H7 (cell line): ENCODE measurements at regions not wholly inside any gene's neighbourhood (a gene's known extent, or its start where the extent isn't known, plus 50 kb on each side); places are given as distances from the start of the nearest gene placed in this dataset.

Source experiments
- DNase-seq: peaks from one replicate; pipeline ENCODE4 v3.0.0; 2012
- H3K27me3 ChIP-seq: 2 replicates; pipeline ENCODE4 v1.6.0; 2011; ENCODE audit warnings: mild to moderate bottlenecking, low read length; ENCODE audit not compliant: control insufficient read depth, insufficient read depth
- H3K36me3 ChIP-seq: replicated peaks from 2 replicates; pipeline ENCODE4 v1.5.1; 2011; ENCODE audit warnings: low read length; ENCODE audit not compliant: control insufficient read depth, insufficient read depth
- H3K4me3 ChIP-seq: 2 replicates; pipeline ENCODE4 v1.5.1; 2011; ENCODE audit warnings: low read depth, mild to moderate bottlenecking, control low read depth, low read length, moderate library complexity; ENCODE audit not compliant: insufficient read depth

DNA sequence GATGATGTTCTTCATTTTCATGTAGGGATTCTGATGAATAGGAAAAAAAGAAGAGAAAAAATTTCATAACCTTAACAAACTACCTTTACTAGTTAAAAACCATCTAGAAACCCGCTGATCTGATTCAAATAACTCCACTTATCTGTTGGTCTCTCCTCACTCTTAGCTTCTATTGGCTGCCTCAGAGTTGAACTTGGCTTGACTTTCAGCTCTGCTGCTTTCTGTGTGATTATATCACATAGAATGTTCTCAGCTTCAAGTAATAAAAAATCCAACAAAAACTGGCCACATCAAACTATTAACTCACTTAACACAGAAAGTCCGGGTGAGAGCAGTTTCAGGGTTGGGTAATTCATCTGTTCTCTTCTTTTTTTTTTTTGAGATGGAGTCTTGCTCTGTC lies 126.8 kb upstream of the RASGRP1 start:
- no peak for DNase-seq
- no peak overlapping the region for H3K4me3 ChIP-seq
- peaks cover 1% of the 10 kb centered on the region; the same call in 1 of the 2 replicates for H3K27me3 ChIP-seq
- no peaks in the 10 kb centered on the region for H3K36me3 ChIP-seq

DNA sequence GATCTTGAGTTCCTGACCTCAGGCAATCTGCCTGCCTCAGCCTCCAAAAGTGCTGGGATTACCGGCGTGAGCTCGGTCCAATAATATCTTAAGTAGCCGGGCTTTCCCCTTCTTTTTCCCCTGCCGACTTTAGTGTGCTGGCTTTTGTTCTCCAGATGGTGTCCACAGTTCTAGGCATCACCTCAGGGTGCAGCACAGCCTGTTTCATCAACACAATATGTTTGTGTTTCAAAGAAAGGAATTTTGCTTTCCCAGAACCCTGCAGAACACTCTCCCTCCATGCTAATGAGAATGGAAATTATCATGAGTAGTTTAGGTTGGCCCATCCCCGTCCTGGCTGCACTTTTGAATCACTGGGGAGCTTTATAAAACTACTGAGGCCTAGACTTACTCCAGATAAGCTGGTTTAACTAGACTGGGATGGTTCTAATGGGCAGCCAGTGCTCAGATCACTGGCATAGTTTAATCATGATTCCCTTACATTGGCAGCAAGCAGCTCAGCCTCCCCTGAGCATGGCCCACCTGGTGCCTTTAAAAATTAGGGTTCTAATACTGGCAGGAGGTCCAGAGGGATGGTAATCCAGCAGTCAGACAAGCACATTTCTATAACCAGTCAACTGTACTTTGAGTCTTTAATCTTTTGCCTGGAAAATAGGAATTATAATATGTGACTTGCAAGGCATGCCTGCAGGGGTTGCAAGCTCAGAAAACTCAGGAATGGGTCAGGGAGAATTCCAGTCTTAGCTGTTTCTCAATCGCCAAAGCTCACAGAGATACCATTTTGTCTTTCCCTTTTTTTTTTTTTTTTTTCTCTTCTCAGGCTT lies 127.6 kb upstream of the RASGRP1 start:
- Histone ChIP-seq H3K27me3 (peaks cover 1% of the 10 kb centered on the region; the same call in 1 of the 2 replicates), H3K4me3 (no peak overlapping the region), H3K36me3 (no peaks in the 10 kb centered on the region)
- DNase-seq, result no peak

DNA sequence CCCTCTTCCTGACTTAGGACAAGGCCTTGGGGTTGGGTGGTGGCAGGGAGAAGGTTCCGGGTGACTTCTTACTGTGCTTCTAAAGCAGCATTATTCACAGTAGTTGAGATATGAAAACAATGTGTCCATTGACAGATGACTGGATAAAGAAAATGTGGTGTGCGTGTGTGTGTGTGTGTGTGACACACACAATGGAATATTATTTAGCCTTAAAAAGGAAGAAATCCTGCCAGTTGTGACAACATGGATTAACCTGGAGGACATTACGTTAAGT lies 128.1 kb upstream of the RASGRP1 start:
- DNase-seq, result no peak
- Histone ChIP-seq H3K4me3 (no peak overlapping the region), H3K36me3 (no peaks in the 10 kb centered on the region), H3K27me3 (peaks cover 1% of the 10 kb centered on the region; the same call in 1 of the 2 replicates)

DNA sequence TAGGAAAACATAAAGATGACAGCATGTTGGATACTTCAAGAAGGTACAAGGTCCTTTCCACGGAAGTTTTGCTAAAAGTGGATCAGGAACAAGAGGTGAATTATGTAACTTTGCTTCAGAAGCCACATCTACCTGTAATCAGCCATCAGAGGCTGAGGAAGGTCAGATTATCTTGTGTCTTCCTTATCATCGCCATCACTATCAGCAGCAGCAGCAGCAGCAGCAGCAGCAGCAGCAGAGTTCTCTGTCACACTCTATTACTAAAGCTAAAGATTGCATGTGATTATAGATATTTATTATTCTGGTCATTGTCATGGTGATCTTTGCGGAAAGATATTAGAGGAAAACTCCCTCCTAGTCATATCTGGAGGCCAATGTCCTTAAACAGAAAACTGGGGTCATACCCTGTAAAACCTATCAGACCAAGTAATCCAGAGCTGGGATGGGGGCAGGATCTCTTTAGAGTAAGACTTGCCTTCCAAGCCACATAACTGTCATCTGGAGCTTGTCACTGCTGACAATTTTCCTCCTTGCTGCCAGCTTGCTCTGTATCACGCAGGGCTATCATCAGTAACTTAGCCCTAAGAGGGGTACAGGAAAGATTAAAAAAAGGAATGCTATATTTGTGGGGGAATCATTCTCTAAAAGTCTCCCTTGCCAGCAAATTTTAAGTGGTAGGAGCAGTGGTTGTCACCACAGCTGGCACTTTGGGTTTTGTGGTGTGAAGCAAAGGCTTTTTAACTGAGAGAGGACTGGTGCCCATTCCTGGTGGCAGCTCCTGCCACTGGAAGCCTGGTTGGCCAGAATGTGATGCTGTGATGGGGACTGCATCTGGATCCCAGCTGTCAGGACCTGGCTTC lies 130.9 kb upstream of the RASGRP1 start:
- Histone ChIP-seq H3K36me3 (no peaks in the 10 kb centered on the region), H3K27me3 (peaks cover 1% of the 10 kb centered on the region; the same call in 1 of the 2 replicates), H3K4me3 (no peak overlapping the region)
- no peak for DNase-seq

DNA sequence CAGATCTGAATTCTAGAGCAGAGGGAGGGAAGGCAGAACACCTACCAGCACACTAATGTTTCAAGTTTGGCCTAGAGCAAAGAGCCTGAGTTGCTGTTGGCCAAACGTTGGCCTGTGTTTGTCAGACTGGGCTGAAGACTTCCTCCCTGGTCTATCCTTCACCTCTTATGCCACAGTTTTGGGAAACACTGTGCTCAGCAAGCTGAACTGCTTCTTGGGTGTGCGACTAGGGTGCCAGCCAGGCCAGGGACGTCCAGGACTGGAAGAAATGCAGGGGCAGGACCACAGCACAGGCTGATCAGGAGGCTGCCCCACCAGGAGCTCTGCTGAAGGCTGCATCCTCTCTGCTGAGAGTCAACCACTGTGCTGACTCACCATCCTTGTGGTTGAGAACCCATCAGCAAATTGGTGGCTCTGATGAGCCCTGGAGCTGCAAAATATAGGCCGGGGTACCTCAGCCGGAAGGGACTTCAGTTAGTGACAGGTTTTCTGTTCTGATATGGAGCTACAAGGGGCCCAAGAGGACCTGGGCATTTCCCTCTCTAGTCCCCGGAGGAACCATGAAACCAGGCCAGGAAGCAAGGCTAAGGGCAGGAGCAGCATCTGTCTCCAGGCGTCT lies 131.6 kb upstream of the RASGRP1 start:
- peaks cover 1% of the 10 kb centered on the region; the same call in 1 of the 2 replicates for H3K27me3 ChIP-seq
- no peaks in the 10 kb centered on the region for H3K36me3 ChIP-seq
- DNase-seq, result no peak

DNA sequence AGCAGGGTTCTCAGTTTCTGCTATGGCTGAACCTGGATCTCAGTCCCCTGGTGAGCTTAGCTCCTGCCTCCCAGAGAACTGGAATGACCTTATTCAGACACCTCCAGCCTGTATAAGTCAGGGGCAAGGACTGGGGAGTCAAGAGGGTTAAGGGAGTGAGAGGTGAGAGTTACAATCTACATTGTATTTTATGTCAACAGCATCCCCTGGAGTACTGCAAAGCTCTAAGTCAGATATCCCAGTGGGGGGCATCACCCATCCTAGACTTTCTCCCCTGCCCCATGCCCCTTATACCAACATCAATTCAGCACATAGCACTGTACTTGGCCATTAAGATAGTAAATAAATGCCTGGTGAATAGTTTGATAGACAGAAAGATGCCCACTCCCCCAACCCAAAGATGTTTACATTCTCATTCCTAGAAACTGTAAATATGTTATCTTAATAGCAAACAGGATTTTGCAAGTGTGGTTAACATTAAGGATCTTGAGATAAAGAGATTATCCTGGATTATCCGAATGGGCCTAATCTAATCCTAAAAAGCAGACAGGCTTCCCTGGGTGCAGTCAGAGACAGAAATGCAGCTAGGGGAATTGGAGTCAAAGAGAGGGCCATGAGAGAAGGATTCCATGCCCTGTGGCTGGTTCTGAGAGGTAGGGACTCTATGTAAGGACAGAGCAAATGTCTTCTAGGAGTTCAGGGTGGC lies 132.3 kb upstream of the RASGRP1 start:
- no peak for DNase-seq
- Histone ChIP-seq H3K27me3 (peaks cover 1% of the 10 kb centered on the region; the same call in 1 of the 2 replicates), H3K4me3 (no peak overlapping the region)

More for the DNA sequence above, 131.6 kb upstream of the RASGRP1 start:
- no peak overlapping the region for H3K4me3 ChIP-seq

DNA sequence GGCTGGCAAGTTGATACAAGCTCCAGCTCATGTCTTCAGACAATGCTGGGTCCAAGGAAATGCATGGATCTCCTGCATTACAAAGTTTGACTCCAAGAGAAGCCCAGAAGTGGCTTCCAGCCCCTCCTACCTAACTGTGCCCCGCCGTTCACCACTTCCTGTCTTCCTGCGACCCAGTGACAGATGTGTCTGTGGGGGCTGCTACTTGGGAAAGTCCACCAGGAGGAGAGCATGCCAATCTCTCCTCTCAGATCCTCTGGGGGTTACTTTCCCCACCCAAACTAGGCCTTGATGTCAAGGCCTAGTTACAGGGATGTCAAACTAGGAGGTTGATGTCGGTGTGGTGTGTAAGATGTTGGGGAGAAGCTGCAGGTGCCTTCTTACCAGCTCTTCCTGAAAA lies 133.6 kb upstream of the RASGRP1 start:
- DNase-seq, result no peak
- H3K27me3 ChIP-seq, result peaks cover 1% of the 10 kb centered on the region; the same call in 1 of the 2 replicates
- H3K4me3 ChIP-seq, result no peak overlapping the region

More for the DNA sequence above, 132.3 kb upstream of the RASGRP1 start:
- no peaks in the 10 kb centered on the region for H3K36me3 ChIP-seq

DNA sequence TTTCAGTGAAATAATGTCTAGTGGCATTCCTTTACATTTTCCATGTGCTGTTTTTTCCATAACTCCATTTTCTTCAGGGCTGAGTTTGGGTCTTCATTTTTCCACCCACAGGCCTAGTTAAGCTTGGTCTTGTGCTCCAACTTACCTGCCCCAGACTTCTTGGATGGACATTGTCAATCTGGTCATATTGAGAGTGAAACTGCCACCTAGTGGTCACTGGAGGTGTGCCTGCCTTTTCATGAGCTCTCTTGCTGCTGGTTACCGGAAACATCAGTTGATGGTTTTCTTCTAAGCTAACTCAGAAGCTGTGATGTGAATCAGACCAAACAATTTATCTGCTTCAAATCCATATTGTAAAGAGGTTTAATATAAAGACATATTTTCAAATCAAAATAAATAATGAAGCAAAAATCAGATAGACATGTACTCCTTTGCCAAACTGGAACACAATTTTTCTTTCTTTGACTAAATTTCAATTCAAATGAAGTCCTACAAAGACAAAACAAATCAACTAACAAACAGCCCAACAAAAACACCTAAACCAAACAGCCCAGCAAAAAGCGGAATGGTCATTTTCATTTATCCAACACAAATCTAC lies 135.1 kb upstream of the RASGRP1 start:
- DNase-seq, result peak; percentile 42
- Histone ChIP-seq H3K4me3 (no peak overlapping the region), H3K36me3 (no peaks in the 10 kb centered on the region), H3K27me3 (peaks cover 1% of the 10 kb centered on the region; the same call in 1 of the 2 replicates)

More for the DNA sequence above, 133.6 kb upstream of the RASGRP1 start:
- no peaks in the 10 kb centered on the region for H3K36me3 ChIP-seq

DNA sequence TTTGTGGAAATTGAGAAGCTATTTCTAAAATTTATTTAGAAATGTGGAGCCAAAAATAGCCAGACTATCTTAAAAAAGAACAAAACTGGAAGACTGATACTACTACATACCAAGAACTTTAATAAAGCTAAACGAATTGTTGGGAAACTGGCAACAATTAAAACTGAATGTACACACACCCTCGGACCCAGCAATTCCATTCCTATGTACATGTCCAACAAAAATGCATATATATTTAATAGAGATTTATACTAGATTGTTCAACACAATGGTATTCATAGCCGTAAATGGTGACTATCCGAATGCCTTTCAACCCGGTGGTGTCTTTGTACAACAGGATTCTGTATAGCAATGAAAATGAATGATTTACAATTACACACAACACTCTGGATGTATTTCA lies 136.5 kb upstream of the RASGRP1 start:
- no peaks in the 10 kb centered on the region for H3K36me3 ChIP-seq
- no peak for DNase-seq
- H3K4me3 ChIP-seq, result no peak overlapping the region
- no peaks in the 10 kb centered on the region; the same call in 1 of the 2 replicates for H3K27me3 ChIP-seq

DNA sequence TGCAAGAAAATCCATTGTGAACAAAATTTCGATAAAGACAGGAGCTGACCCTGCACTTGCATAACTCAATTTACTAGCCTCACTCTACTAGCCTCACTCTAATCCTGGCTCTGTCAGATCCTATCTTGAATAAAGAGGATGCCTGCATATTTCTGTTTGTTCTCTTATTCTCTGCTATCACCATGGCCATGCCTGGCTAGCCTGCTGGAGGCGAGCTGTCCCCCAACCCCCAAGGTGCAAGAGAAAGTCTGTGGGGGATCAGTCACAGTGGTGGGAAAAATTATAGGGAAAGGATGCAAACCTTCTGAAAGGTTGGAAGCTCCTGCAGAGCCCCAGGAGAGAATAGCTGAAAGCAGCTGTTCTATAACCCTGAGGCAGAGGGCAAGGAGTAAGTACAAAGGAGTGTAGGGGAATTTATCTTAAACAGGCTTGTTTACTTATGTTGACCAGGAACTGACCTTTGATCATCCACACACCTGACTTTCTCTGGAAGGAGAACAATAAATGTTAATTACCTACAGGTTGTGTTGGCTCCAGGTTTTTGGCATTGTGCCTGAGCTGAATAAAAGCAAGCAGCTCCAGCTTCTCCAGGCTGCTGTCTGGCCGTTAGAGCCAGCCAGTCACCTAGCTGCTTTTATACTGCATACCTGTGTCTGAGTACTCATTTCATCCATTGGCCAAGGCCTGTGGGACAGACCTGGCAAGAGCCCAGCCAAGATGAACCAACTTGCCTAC lies 137.7 kb upstream of the RASGRP1 start:
- Histone ChIP-seq H3K27me3 (no peaks in the 10 kb centered on the region; the same call in 1 of the 2 replicates), H3K36me3 (no peaks in the 10 kb centered on the region), H3K4me3 (no peak overlapping the region)
- DNase-seq, result no peak

DNA sequence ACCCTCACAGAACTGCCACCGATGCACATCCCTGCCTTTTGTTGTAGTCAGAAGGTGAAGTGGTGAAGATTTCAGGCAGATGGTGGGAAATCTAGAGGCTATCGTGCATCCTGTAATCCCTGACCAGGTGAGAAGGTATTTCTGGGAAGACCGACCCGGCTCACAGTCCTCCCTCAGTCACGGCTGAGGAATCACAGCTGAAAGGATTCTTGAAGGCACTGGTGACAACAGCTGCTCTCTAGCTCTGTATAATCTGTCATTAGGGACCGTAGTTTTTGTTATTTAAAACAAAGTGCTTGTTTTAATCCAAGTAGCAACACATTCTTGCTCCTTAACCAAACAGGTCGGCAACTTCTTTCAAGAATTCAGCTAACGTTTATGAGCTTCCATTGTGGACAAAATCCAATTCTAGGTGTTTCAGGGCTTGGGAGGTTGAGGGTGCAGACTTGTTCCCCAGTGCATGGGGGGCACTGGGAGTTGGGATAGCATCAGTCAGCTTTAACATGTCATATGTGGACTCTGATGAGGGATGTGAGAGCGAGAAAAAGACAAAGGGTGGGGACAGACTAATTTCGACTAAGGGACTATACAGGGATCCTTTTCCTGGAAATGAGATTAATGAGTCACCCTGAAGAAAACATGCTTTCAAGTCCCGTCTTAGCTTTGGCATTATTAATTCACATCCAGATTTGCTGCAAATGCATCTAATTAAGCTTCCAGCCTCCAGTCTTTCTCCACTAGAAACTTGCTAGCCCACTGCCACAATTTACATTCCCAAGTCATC lies 141.0 kb upstream of the RASGRP1 start:
- no peaks in the 10 kb centered on the region; the same call in 1 of the 2 replicates for H3K27me3 ChIP-seq
- DNase-seq, result no peak

DNA sequence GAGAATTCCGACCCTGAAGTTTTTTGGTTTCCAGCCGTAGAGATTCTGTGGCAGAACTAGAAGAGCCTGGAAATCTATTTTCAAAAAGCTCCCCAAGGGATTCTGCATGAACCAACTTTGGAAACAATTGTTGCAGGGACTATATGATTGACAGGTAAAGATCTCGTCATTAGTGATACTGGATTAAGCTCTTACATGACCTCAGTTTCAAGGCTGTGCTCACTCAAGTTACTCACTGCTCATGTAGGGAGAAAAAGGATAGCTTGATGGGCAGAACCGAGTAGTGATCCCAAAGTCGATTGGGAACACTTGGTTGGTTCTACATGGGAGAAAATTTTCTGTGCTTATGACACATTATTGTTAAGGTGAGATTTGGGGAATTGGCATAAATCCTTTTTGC lies 142.3 kb upstream of the RASGRP1 start:
- DNase-seq, result no peak
- H3K4me3 ChIP-seq, result no peak overlapping the region
- no peaks in the 10 kb centered on the region for H3K36me3 ChIP-seq
- no peaks in the 10 kb centered on the region; the same call in 1 of the 2 replicates for H3K27me3 ChIP-seq

More for the DNA sequence above, 141.0 kb upstream of the RASGRP1 start:
- Histone ChIP-seq H3K36me3 (no peaks in the 10 kb centered on the region), H3K4me3 (no peak overlapping the region)
